HUES48 (cell line): ENCODE measurements at regions not wholly inside any gene's neighbourhood (a gene's known extent, or its start where the extent isn't known, plus 50 kb on each side); places are given as distances from the start of the nearest gene placed in this dataset.

Source experiments
- H3K27ac ChIP-seq: one replicate; pipeline ENCODE4 v1.7.0; 2013; ENCODE audit warnings: low read depth, low read length, inconsistent platforms
- H3K27me3 ChIP-seq: 2 replicates; pipeline ENCODE4 v1.6.1; 2013; ENCODE audit warnings: mild to moderate bottlenecking, low read length; ENCODE audit not compliant: control insufficient read depth, insufficient read depth
- H3K36me3 ChIP-seq: 2 replicates; pipeline ENCODE4 v1.6.1; 2013; ENCODE audit warnings: low read length; ENCODE audit not compliant: control insufficient read depth, insufficient read depth
- H3K4me1 ChIP-seq: 2 replicates; pipeline ENCODE4 v1.6.1; 2013; ENCODE audit warnings: mild to moderate bottlenecking, low read length; ENCODE audit not compliant: control insufficient read depth, insufficient read depth
- H3K4me3 ChIP-seq: 2 replicates; pipeline ENCODE4 v1.5.1; 2013; ENCODE audit warnings: mild to moderate bottlenecking, low read depth, low read length
- H3K9ac ChIP-seq: 2 replicates; pipeline ENCODE4 v1.6.1; 2013; ENCODE audit warnings: mild to moderate bottlenecking, low read depth, low read length, moderate library complexity
- H3K9me3 ChIP-seq: 2 replicates; pipeline ENCODE4 v1.6.1; 2013; ENCODE audit warnings: low read length; ENCODE audit not compliant: control insufficient read depth, insufficient read depth

GRCh38 chr4:124224256-124224655, 488.3 kb downstream of the ANKRD50 start:
- no peaks in the 10 kb centered on the region for H3K36me3 ChIP-seq
- H3K9ac ChIP-seq: no peak overlapping the region
- no peak overlapping the region for H3K27ac ChIP-seq
- no peaks in the 10 kb centered on the region for H3K4me1 ChIP-seq
- H3K4me3 ChIP-seq: no peak overlapping the region
- no peaks in the 10 kb centered on the region for H3K9me3 ChIP-seq
- H3K27me3 ChIP-seq: no peaks in the 10 kb centered on the region

DNA sequence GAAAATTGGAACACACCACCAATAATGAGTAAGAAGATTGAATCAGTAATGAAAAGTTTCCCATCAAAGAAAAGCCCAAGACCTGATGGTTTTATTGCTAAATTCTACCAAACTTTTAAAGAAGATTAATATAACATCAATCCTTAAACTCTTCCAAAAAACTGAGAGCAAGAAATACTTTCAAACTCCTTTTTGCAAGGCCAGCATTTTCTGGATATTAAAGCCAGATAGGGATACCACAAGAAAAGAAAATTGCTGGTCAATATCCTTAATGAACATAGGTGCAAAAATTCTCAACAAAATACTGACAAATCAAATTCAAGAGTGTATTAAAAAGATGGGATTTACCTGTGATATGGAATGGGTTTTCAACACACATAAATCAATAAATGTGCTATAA, 484.6 kb downstream of the ANKRD50 start:
- Histone ChIP-seq H3K4me1 (no peaks in the 10 kb centered on the region), H3K36me3 (no peaks in the 10 kb centered on the region), H3K4me3 (no peak overlapping the region), H3K27me3 (no peaks in the 10 kb centered on the region), H3K27ac (no peak overlapping the region), H3K9ac (no peak overlapping the region), H3K9me3 (no peaks in the 10 kb centered on the region)

DNA sequence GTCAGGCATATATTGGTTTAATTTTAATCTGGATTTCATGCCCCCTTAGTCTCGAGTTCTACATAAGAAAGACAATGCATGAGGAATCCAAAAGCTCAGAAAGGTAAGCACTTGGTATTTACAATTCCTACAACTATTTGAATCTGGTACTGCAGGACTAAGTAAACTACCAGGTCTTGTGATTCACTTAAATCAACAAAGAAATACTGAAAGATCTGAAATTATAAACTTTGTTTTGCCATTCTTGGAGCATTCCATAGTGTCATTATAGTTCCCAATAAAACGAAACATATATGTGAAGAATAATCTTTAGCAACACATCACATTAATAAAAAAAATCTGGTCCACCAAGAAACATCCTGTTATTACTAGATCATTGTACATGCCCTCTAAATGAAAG, 482.3 kb downstream of the ANKRD50 start:
- Histone ChIP-seq H3K27me3 (no peaks in the 10 kb centered on the region), H3K4me1 (no peaks in the 10 kb centered on the region), H3K36me3 (no peaks in the 10 kb centered on the region), H3K4me3 (no peak overlapping the region), H3K9ac (no peak overlapping the region), H3K9me3 (no peaks in the 10 kb centered on the region), H3K27ac (no peak overlapping the region)

DNA sequence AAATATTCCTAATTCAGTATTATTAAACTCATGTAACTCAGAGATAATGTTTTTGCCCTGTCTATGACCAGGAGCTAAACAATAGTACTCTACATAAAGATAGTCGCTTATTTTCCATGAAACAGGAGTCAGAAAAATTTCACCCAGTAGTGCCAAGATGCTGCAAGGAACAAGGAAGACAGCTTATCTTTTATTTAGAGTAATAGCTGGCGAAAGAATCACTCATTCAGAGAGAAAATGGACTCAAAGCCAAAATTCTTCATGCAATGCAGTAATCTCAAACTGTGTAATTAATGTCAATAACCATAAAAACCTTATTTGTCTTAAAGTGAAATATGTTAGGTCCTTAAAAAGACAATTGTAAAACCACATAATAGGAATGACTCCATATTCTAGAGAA, 477.8 kb downstream of the ANKRD50 start:
- Histone ChIP-seq H3K27me3 (no peaks in the 10 kb centered on the region), H3K4me1 (no peaks in the 10 kb centered on the region), H3K36me3 (no peaks in the 10 kb centered on the region), H3K4me3 (no peak overlapping the region), H3K27ac (no peak overlapping the region), H3K9ac (no peak overlapping the region), H3K9me3 (no peaks in the 10 kb centered on the region)

- Histone ChIP-seq H3K4me3 (no peak overlapping the region), H3K9ac (no peak overlapping the region), H3K27me3 (no peaks in the 10 kb centered on the region), H3K27ac (no peak overlapping the region), H3K4me1 (no peaks in the 10 kb centered on the region), H3K36me3 (no peaks in the 10 kb centered on the region), H3K9me3 (no peaks in the 10 kb centered on the region)
These were observed 468.7 kb downstream of the ANKRD50 start for GRCh38 chr4:124243671-124244366.

GRCh38 chr4:124253080-124253479, 459.5 kb downstream of the ANKRD50 start:
- no peaks in the 10 kb centered on the region for H3K4me1 ChIP-seq
- H3K27ac ChIP-seq: no peak overlapping the region
- H3K27me3 ChIP-seq: no peaks in the 10 kb centered on the region
- H3K4me3 ChIP-seq: no peak overlapping the region
- H3K9me3 ChIP-seq: no peaks in the 10 kb centered on the region
- no peak overlapping the region for H3K9ac ChIP-seq
- H3K36me3 ChIP-seq: no peaks in the 10 kb centered on the region

DNA sequence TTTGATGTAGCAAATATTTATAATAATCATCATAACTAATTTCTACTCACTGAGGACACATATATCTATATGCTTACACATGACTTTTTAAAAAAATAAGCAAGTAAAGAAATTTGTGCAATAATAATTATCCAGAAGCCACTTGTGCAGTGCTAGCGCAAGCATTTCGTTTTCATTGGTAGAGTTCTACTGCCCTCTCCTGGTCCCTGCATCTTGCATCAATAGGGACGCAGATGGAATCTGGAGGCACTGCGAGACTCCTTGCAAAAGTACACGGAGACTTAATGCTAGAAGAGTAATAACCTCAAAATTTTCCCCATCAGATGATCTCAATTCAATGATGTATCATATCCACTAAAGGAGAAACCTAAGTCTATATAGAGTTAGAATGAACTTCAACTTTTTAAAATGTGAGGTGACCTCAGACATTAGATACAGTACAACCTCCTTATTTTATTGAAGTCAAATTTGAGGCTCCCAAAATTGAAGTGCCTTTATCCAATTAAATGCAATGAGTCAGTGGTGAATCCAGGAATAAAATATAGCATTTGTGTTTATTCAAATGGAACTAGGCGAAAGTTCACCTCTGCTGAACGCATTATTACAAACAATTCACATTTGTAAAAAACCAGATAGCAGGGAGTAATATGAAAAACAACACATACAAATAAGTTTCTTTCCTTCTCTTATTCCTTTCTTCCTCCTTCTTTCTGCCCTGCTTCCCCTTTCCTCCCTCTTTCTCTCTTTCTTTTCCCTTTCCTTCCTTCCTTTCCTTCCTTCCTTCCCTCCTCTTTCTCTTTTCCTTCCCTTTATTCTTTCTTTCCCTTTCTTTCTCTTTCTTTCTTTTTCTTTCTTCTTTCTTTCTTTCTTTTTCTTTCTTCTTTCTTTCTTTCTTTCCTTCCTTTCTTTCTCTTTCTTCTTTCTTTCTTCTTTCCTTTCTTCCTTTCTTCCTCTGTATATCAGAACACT, 450.0 kb downstream of the ANKRD50 start:
- no peaks in the 10 kb centered on the region for H3K9me3 ChIP-seq
- H3K27me3 ChIP-seq: no peaks in the 10 kb centered on the region
- H3K4me3 ChIP-seq: no peak overlapping the region
- no peak overlapping the region for H3K27ac ChIP-seq
- no peaks in the 10 kb centered on the region for H3K36me3 ChIP-seq
- H3K9ac ChIP-seq: no peak overlapping the region
- H3K4me1 ChIP-seq: no peaks in the 10 kb centered on the region

DNA sequence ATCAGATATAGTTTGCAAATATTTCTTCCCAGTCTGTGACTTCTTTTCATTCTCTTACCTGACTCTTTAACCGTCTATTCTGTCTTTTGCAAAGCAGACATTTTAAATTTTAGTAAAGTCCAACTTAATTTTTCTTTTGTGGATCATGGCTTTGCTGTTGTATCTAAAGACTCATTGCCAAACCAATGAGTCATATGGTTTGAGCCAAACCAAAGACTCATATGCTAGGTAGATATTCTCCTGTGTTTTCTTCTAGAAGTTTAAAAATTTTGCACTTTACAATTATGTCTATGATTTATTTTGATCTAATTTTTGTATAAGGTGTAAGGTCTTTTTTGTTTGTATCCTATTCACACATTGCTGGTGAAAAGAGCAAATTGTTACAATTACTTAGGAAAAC, 446.8 kb downstream of the ANKRD50 start:
- Histone ChIP-seq H3K27me3 (no peaks in the 10 kb centered on the region), H3K9me3 (no peaks in the 10 kb centered on the region), H3K4me3 (no peak overlapping the region), H3K27ac (no peak overlapping the region), H3K9ac (no peak overlapping the region), H3K36me3 (no peaks in the 10 kb centered on the region), H3K4me1 (no peaks in the 10 kb centered on the region)

GRCh38 chr4:124266721-124267120, 445.8 kb downstream of the ANKRD50 start:
- no peak overlapping the region for H3K4me3 ChIP-seq
- H3K27me3 ChIP-seq: no peaks in the 10 kb centered on the region
- no peaks in the 10 kb centered on the region for H3K4me1 ChIP-seq

GRCh38 chr4:124276461-124276860, 436.1 kb downstream of the ANKRD50 start:
- Histone ChIP-seq H3K4me1 (no peaks in the 10 kb centered on the region), H3K36me3 (no peaks in the 10 kb centered on the region), H3K27ac (no peak overlapping the region), H3K9me3 (no peaks in the 10 kb centered on the region), H3K27me3 (no peaks in the 10 kb centered on the region), H3K9ac (no peak overlapping the region), H3K4me3 (no peak overlapping the region)

More at GRCh38 chr4:124266721-124267120, 445.8 kb downstream of the ANKRD50 start:
- H3K27ac ChIP-seq: no peak overlapping the region
- no peak overlapping the region for H3K9ac ChIP-seq
- no peaks in the 10 kb centered on the region for H3K9me3 ChIP-seq
- H3K36me3 ChIP-seq: no peaks in the 10 kb centered on the region

DNA sequence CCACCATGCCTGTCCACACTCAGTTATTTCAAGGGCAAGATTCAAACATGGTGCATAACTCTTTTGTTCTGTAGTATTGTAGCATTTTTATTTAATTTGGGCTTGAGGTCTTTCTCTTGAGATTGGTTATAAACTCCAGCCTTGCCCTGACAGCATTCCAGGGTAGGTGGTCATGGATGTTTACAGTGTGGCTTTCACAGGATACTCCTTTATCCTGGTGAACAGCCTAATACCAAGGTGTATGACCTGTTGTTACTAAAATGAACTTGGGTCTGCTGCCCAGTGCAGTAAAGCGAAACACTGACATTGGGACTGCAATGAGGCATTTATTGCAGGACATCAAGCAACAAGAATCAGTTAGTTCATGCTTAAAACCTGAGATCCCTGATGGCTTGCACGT, 434.8 kb downstream of the ANKRD50 start:
- Histone ChIP-seq H3K36me3 (no peaks in the 10 kb centered on the region), H3K9ac (no peak overlapping the region), H3K9me3 (no peaks in the 10 kb centered on the region), H3K4me1 (no peaks in the 10 kb centered on the region), H3K27ac (no peak overlapping the region), H3K4me3 (no peak overlapping the region), H3K27me3 (no peaks in the 10 kb centered on the region)
